Spleen (tissue), 11 donors: ENCODE measurements at regions not wholly inside any gene's neighbourhood (a gene's known extent, or its start where the extent isn't known, plus 50 kb on each side); places are given as distances from the start of the nearest gene placed in this dataset.
A peak's percentile ranks its signal among the peaks of the same experiment; 100 is the strongest.

ENCODE experiments used
- DNase-seq: peaks from one replicate; pipeline ENCODE4 v3.0.0-alpha.2; 2020
- H3K27ac ChIP-seq, 8 donors: fragments of 200-600 bp; sonication (generic) in 7 of 8; 1 replicate in 4 of 8; 2 replicates in 4 of 8; pipeline versions ENCODE4 v1.5.0 to v1.8.0; 2016 to 2021; ENCODE audit warnings: inconsistent platforms in 4 of 8, mild to moderate bottlenecking in 4 of 8, moderate library complexity in 1 of 8
- H3K27me3 ChIP-seq, 7 donors: fragments of 200-600 bp; sonication (generic) in 6 of 7; replicated peaks in 1 of 7; 1 replicate in 4 of 7; 2 replicates in 3 of 7; pipeline versions ENCODE4 v1.5.0 to v1.8.0; 2016 to 2021; ENCODE audit warnings: inconsistent platforms in 3 of 7, mild to moderate bottlenecking in 1 of 7
- H3K36me3 ChIP-seq, 6 donors: fragments of 200-600 bp; sonication (generic) in 5 of 6; 1 replicate in 4 of 6; 2 replicates in 2 of 6; pipeline versions ENCODE4 v1.5.0 to v1.8.0; 2016 to 2021; ENCODE audit warnings: inconsistent platforms in 2 of 6
- H3K4me1 ChIP-seq, 6 donors: fragments of 200-600 bp; sonication (generic) in 5 of 6; 1 replicate in 3 of 6; 2 replicates in 3 of 6; pipeline versions ENCODE4 v1.5.0 to v1.8.0; 2016 to 2021; ENCODE audit warnings: inconsistent platforms in 3 of 6
- H3K4me3 ChIP-seq, 8 donors: fragments of 200-600 bp; sonication (generic) in 7 of 8; 1 replicate in 4 of 8; 2 replicates in 4 of 8; pipeline versions ENCODE4 v1.5.0 to v1.8.0; 2016 to 2021; ENCODE audit warnings: inconsistent platforms in 4 of 8, mild to moderate bottlenecking in 4 of 8, moderate library complexity in 2 of 8
- H3K9me3 ChIP-seq, 8 donors: fragments of 200-600 bp; sonication (generic) in 7 of 8; 1 replicate in 4 of 8; 2 replicates in 4 of 8; pipeline versions ENCODE4 v1.5.0 to v1.8.0; 2016 to 2021; ENCODE audit warnings: inconsistent platforms in 4 of 8
- POLR2A ChIP-seq, 3 donors: fragments of 450-650 bp; IDR thresholded peaks; one replicate each; pipeline ENCODE4 v1.5.1; 2017; ENCODE audit warnings: antibody characterized with exemption in 3 of 3, mild to moderate bottlenecking in 1 of 3
- POLR2AphosphoS5 ChIP-seq, 3 donors: sonication (generic); formaldehyde crosslinking; IDR thresholded peaks; one replicate each; pipeline ENCODE4 v1.5.1; 2017; ENCODE audit warnings: antibody characterized with exemption in 3 of 3
- WGBS, 5 donors: extraction: QIAGEN DNeasy Blood & Tissue Kit in 3 of 5; methylation state at CpG; one replicate each; pipeline versions ENCODE4 v1.1.5 to v1.1.7; 2013 to 2018; 5-methylcytosine and 5-hydroxymethylcytosine counted together
- intact Hi-C: fragments of 100-400 bp; cut with DNase I; formaldehyde crosslinking; loops from one replicate; pipeline ENCODE4 v1.15.0; 2023; ENCODE audit warnings: low total_unique reads
- TF ChIP-seq, protein P1 (sequence below), 11 experiments: fragments of 200-600 bp in 7 of 11; fragments of 450-650 bp in 4 of 11; sonication (generic) in 4 of 11; IDR thresholded peaks in 8 of 11; conservative IDR thresholded peaks in 3 of 11; 1 replicate in 7 of 11; 2 replicates in 4 of 11; pipeline versions ENCODE4 v1.4.0 to v1.8.0; 2016 to 2021; ENCODE audit warnings: antibody characterized with exemption in 11 of 11, inconsistent platforms in 4 of 11, mild to moderate bottlenecking in 1 of 11
- donor health status: healthy with polysubstance abuse.
- donor health status: DM: no; HTN: no; CAD: no; lungs with moderate emphysema.
- donor health status: DM: no; HTN: no; CAD: no.
- donor health status: Bipolar disorder and iron deficiency.
- donor health status: healthy.
- donor health status: DM: no; HTN: no; CAD: no.
- donor health status: DM: yes; HTN: yes; CAD: no.

DNA sequence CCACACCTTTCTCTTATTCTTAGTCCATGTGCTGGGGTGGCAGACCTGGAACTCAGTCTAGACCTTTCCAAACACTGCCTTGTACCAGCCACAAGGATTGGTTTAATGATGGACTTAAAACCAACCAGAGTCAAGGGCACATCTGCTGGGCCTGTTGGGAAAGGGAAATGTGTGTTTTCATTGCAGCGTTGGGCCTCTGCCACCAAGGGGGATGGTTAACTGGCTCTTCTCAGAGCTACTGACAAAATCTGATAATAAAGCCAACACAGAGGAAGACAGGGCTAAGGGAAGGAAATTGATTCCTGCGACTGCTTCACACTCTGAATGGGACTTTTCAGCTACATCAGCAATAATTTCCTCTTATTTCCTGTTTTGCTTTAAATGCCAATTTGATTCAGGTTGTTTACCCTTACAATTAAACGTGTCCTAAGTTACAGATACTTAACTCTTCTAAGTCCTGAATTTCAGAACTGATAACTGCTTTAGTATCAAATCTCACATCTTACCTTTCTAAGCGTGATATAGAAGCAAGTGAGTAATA lies 68.4 kb upstream of the MALRD1 start:
- intact Hi-C loops, result no loop called here
- H3K27ac ChIP-seq, result peak overlapping the region in 7 of 8 donors; percentile 30 to 69 (median 41)
- WGBS, 5 donors, result 29 to 44% (median 29%) methylated on average over 4 of the region's 4 CpGs
- TF ChIP-seq POLR2AphosphoS5 (IDR thresholded peaks at IDR 0.05) (peak in 1 of 3 donors; percentile 42), POLR2A (IDR thresholded peaks at IDR 0.05) (no peak)
- TF ChIP-seq, protein P1, sequence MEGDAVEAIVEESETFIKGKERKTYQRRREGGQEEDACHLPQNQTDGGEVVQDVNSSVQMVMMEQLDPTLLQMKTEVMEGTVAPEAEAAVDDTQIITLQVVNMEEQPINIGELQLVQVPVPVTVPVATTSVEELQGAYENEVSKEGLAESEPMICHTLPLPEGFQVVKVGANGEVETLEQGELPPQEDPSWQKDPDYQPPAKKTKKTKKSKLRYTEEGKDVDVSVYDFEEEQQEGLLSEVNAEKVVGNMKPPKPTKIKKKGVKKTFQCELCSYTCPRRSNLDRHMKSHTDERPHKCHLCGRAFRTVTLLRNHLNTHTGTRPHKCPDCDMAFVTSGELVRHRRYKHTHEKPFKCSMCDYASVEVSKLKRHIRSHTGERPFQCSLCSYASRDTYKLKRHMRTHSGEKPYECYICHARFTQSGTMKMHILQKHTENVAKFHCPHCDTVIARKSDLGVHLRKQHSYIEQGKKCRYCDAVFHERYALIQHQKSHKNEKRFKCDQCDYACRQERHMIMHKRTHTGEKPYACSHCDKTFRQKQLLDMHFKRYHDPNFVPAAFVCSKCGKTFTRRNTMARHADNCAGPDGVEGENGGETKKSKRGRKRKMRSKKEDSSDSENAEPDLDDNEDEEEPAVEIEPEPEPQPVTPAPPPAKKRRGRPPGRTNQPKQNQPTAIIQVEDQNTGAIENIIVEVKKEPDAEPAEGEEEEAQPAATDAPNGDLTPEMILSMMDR (IDR thresholded peaks at IDR 0.05 in 8 of 11, conservative IDR thresholded peaks at IDR 0.05 in 3 of 11), result no peak
- no peaks in the 10 kb centered on the region for H3K4me1 ChIP-seq
- no peaks in the 10 kb centered on the region for H3K27me3 ChIP-seq
- H3K36me3 ChIP-seq, result no peaks in the 10 kb centered on the region
- peak; percentile 67 for DNase-seq
- H3K9me3 ChIP-seq, result peaks cover 0 to 5% (median 0%) of the 10 kb centered on the region in 8 donors
- no peak overlapping the region for H3K4me3 ChIP-seq

- H3K9me3 ChIP-seq, result peaks cover 0 to 27% (median 23%) of the 10 kb centered on the region in 8 donors
- no peak overlapping the region for H3K4me3 ChIP-seq
- no peaks in the 10 kb centered on the region for H3K4me1 ChIP-seq
- no peaks in the 10 kb centered on the region for H3K36me3 ChIP-seq
- WGBS, 5 donors, result 14 to 31% (median 27%) methylated on average over 3 of the region's 3 CpGs
- intact Hi-C loops, result no loop called here
- no peak overlapping the region for H3K27ac ChIP-seq
- TF ChIP-seq POLR2AphosphoS5 (IDR thresholded peaks at IDR 0.05) (no peak), POLR2A (IDR thresholded peaks at IDR 0.05) (no peak)
- TF ChIP-seq, protein P1 (IDR thresholded peaks at IDR 0.05 in 8 of 11, conservative IDR thresholded peaks at IDR 0.05 in 3 of 11), result no peak
- DNase-seq, result no peak
- H3K27me3 ChIP-seq, result no peaks in the 10 kb centered on the region
Measured at GRCh38 chr10:18984531-18984930, 64.1 kb upstream of the MALRD1 start.

GRCh38 chr10:18988338-18988737 lies 60.3 kb upstream of the MALRD1 start:
- TF ChIP-seq POLR2A (IDR thresholded peaks at IDR 0.05) (no peak), POLR2AphosphoS5 (IDR thresholded peaks at IDR 0.05) (no peak)
- TF ChIP-seq, protein P1 (IDR thresholded peaks at IDR 0.05 in 8 of 11, conservative IDR thresholded peaks at IDR 0.05 in 3 of 11), result no peak
- intact Hi-C loops, result no loop called here
- no peak overlapping the region for H3K27ac ChIP-seq
- H3K36me3 ChIP-seq, result no peaks in the 10 kb centered on the region
- peaks cover 0 to 56% (median 31%) of the 10 kb centered on the region in 8 donors for H3K9me3 ChIP-seq
- H3K4me3 ChIP-seq, result no peak overlapping the region
- H3K4me1 ChIP-seq, result no peaks in the 10 kb centered on the region
- no peak for DNase-seq
- WGBS, 5 donors, result 75 to 91% (median 87%) methylated on average over 2 of the region's 2 CpGs
- no peaks in the 10 kb centered on the region for H3K27me3 ChIP-seq
